ENCODE measurements at regions not wholly inside any gene's neighbourhood (a gene's known extent, or its start where the extent isn't known, plus 50 kb on each side); places are given as distances from the start of the nearest gene placed in this dataset.

GRCh38 chr4:32334759-32335158, 1614.6 kb downstream of the PCDH7 start:
- Histone ChIP-seq H3K27ac (ENCODE audit: low read depth, low read length) (no peak overlapping the region), H3K36me3 (ENCODE audit: insufficient read depth, low read length) (no peaks in the 10 kb centered on the region), H3K27me3 (ENCODE audit: control insufficient read depth in 1 of 2, insufficient read depth in 2 of 2, low read length in 2 of 2) (no peaks in the 10 kb centered on the region), H3K9ac (ENCODE audit: low read length) (no peak overlapping the region), H3K4me1 (ENCODE audit: insufficient read depth, low read length) (no peaks in the 10 kb centered on the region), H3K9me3 (ENCODE audit: low read length) (no peaks in the 10 kb centered on the region), H3K4me3 (ENCODE audit: low read depth in 1 of 2, low read length in 2 of 2) (no peak overlapping the region)

- Histone ChIP-seq H3K4me1 (ENCODE audit: insufficient read depth, low read length) (no peaks in the 10 kb centered on the region), H3K27ac (ENCODE audit: low read depth, low read length) (no peak overlapping the region), H3K36me3 (ENCODE audit: insufficient read depth, low read length) (no peaks in the 10 kb centered on the region), H3K9me3 (ENCODE audit: low read length) (no peaks in the 10 kb centered on the region), H3K9ac (ENCODE audit: low read length) (no peak overlapping the region), H3K27me3 (ENCODE audit: control insufficient read depth in 1 of 2, insufficient read depth in 2 of 2, low read length in 2 of 2) (no peaks in the 10 kb centered on the region), H3K4me3 (ENCODE audit: low read depth in 1 of 2, low read length in 2 of 2) (no peak overlapping the region)
These were observed 1617.2 kb downstream of the PCDH7 start for GRCh38 chr4:32337403-32337802.

- H3K9ac ChIP-seq (ENCODE audit: low read length) = no peak overlapping the region
- H3K36me3 ChIP-seq (ENCODE audit: insufficient read depth, low read length) = no peaks in the 10 kb centered on the region
- H3K27ac ChIP-seq (ENCODE audit: low read depth, low read length) = no peak overlapping the region
- H3K4me1 ChIP-seq (ENCODE audit: insufficient read depth, low read length) = no peaks in the 10 kb centered on the region
- no peaks in the 10 kb centered on the region for H3K9me3 ChIP-seq (ENCODE audit: low read length)
- H3K27me3 ChIP-seq (ENCODE audit: control insufficient read depth in 1 of 2, insufficient read depth in 2 of 2, low read length in 2 of 2) = no peaks in the 10 kb centered on the region
- no peak overlapping the region for H3K4me3 ChIP-seq (ENCODE audit: low read depth in 1 of 2, low read length in 2 of 2)
These were observed 1620.4 kb downstream of the PCDH7 start for GRCh38 chr4:32340591-32340990.

GRCh38 chr4:32341342-32341741, 1621.2 kb downstream of the PCDH7 start:
- Histone ChIP-seq H3K27me3 (ENCODE audit: control insufficient read depth in 1 of 2, insufficient read depth in 2 of 2, low read length in 2 of 2) (no peaks in the 10 kb centered on the region), H3K4me1 (ENCODE audit: insufficient read depth, low read length) (no peaks in the 10 kb centered on the region), H3K9me3 (ENCODE audit: low read length) (no peaks in the 10 kb centered on the region), H3K27ac (ENCODE audit: low read depth, low read length) (no peak overlapping the region), H3K4me3 (ENCODE audit: low read depth in 1 of 2, low read length in 2 of 2) (no peak overlapping the region), H3K9ac (ENCODE audit: low read length) (no peak overlapping the region), H3K36me3 (ENCODE audit: insufficient read depth, low read length) (no peaks in the 10 kb centered on the region)

GRCh38 chr4:32342054-32342453, 1621.9 kb downstream of the PCDH7 start:
- Histone ChIP-seq H3K36me3 (ENCODE audit: insufficient read depth, low read length) (no peaks in the 10 kb centered on the region), H3K4me3 (ENCODE audit: low read depth in 1 of 2, low read length in 2 of 2) (no peak overlapping the region), H3K9ac (ENCODE audit: low read length) (no peak overlapping the region), H3K9me3 (ENCODE audit: low read length) (no peaks in the 10 kb centered on the region), H3K4me1 (ENCODE audit: insufficient read depth, low read length) (no peaks in the 10 kb centered on the region), H3K27me3 (ENCODE audit: control insufficient read depth in 1 of 2, insufficient read depth in 2 of 2, low read length in 2 of 2) (no peaks in the 10 kb centered on the region), H3K27ac (ENCODE audit: low read depth, low read length) (no peak overlapping the region)

- no peaks in the 10 kb centered on the region for H3K36me3 ChIP-seq (ENCODE audit: insufficient read depth, low read length)
- no peak overlapping the region for H3K9ac ChIP-seq (ENCODE audit: low read length)
- no peaks in the 10 kb centered on the region for H3K27me3 ChIP-seq (ENCODE audit: control insufficient read depth in 1 of 2, insufficient read depth in 2 of 2, low read length in 2 of 2)
- no peaks in the 10 kb centered on the region for H3K4me1 ChIP-seq (ENCODE audit: insufficient read depth, low read length)
- H3K9me3 ChIP-seq (ENCODE audit: low read length) = no peaks in the 10 kb centered on the region
- no peak overlapping the region for H3K4me3 ChIP-seq (ENCODE audit: low read depth in 1 of 2, low read length in 2 of 2)
- H3K27ac ChIP-seq (ENCODE audit: low read depth, low read length) = no peak overlapping the region
These were observed 1628.9 kb downstream of the PCDH7 start for GRCh38 chr4:32349026-32349425.

GRCh38 chr4:32374206-32374605, 1654.0 kb downstream of the PCDH7 start:
- no peaks in the 10 kb centered on the region for H3K27me3 ChIP-seq (ENCODE audit: control insufficient read depth in 1 of 2, insufficient read depth in 2 of 2, low read length in 2 of 2)
- H3K4me1 ChIP-seq (ENCODE audit: insufficient read depth, low read length) = no peaks in the 10 kb centered on the region
- H3K36me3 ChIP-seq (ENCODE audit: insufficient read depth, low read length) = no peaks in the 10 kb centered on the region
- no peak overlapping the region for H3K9ac ChIP-seq (ENCODE audit: low read length)
- no peaks in the 10 kb centered on the region for H3K9me3 ChIP-seq (ENCODE audit: low read length)
- H3K27ac ChIP-seq (ENCODE audit: low read depth, low read length) = no peak overlapping the region
- no peak overlapping the region for H3K4me3 ChIP-seq (ENCODE audit: low read depth in 1 of 2, low read length in 2 of 2)

- Histone ChIP-seq H3K9me3 (ENCODE audit: low read length) (no peaks in the 10 kb centered on the region), H3K4me3 (ENCODE audit: low read depth in 1 of 2, low read length in 2 of 2) (no peak overlapping the region), H3K27me3 (ENCODE audit: control insufficient read depth in 1 of 2, insufficient read depth in 2 of 2, low read length in 2 of 2) (no peaks in the 10 kb centered on the region), H3K27ac (ENCODE audit: low read depth, low read length) (no peak overlapping the region), H3K4me1 (ENCODE audit: insufficient read depth, low read length) (no peaks in the 10 kb centered on the region), H3K36me3 (ENCODE audit: insufficient read depth, low read length) (no peaks in the 10 kb centered on the region), H3K9ac (ENCODE audit: low read length) (no peak overlapping the region)
These were observed 1673.6 kb downstream of the PCDH7 start for GRCh38 chr4:32393806-32394205.

GRCh38 chr4:32394255-32394654, 1674.1 kb downstream of the PCDH7 start:
- Histone ChIP-seq H3K27me3 (ENCODE audit: control insufficient read depth in 1 of 2, insufficient read depth in 2 of 2, low read length in 2 of 2) (no peaks in the 10 kb centered on the region), H3K36me3 (ENCODE audit: insufficient read depth, low read length) (no peaks in the 10 kb centered on the region), H3K4me1 (ENCODE audit: insufficient read depth, low read length) (no peaks in the 10 kb centered on the region), H3K4me3 (ENCODE audit: low read depth in 1 of 2, low read length in 2 of 2) (no peak overlapping the region), H3K27ac (ENCODE audit: low read depth, low read length) (no peak overlapping the region), H3K9me3 (ENCODE audit: low read length) (no peaks in the 10 kb centered on the region), H3K9ac (ENCODE audit: low read length) (no peak overlapping the region)

GRCh38 chr4:32396507-32397070, 1676.4 kb downstream of the PCDH7 start:
- H3K9ac ChIP-seq (ENCODE audit: low read length) = no peak overlapping the region
- no peaks in the 10 kb centered on the region for H3K9me3 ChIP-seq (ENCODE audit: low read length)
- no peaks in the 10 kb centered on the region for H3K36me3 ChIP-seq (ENCODE audit: insufficient read depth, low read length)
- H3K4me1 ChIP-seq (ENCODE audit: insufficient read depth, low read length) = no peaks in the 10 kb centered on the region
- H3K27me3 ChIP-seq (ENCODE audit: control insufficient read depth in 1 of 2, insufficient read depth in 2 of 2, low read length in 2 of 2) = no peaks in the 10 kb centered on the region
- no peak overlapping the region for H3K27ac ChIP-seq (ENCODE audit: low read depth, low read length)
- H3K4me3 ChIP-seq (ENCODE audit: low read depth in 1 of 2, low read length in 2 of 2) = no peak overlapping the region

GRCh38 chr4:32400870-32401269, 1680.7 kb downstream of the PCDH7 start:
- Histone ChIP-seq H3K27ac (ENCODE audit: low read depth, low read length) (no peak overlapping the region), H3K4me1 (ENCODE audit: insufficient read depth, low read length) (no peaks in the 10 kb centered on the region), H3K9me3 (ENCODE audit: low read length) (no peaks in the 10 kb centered on the region), H3K27me3 (ENCODE audit: control insufficient read depth in 1 of 2, insufficient read depth in 2 of 2, low read length in 2 of 2) (no peaks in the 10 kb centered on the region), H3K36me3 (ENCODE audit: insufficient read depth, low read length) (no peaks in the 10 kb centered on the region), H3K9ac (ENCODE audit: low read length) (no peak overlapping the region), H3K4me3 (ENCODE audit: low read depth in 1 of 2, low read length in 2 of 2) (no peak overlapping the region)

- Histone ChIP-seq H3K4me3 (ENCODE audit: low read depth in 1 of 2, low read length in 2 of 2) (no peak overlapping the region), H3K9me3 (ENCODE audit: low read length) (no peaks in the 10 kb centered on the region), H3K9ac (ENCODE audit: low read length) (no peak overlapping the region), H3K27me3 (ENCODE audit: control insufficient read depth in 1 of 2, insufficient read depth in 2 of 2, low read length in 2 of 2) (no peaks in the 10 kb centered on the region), H3K36me3 (ENCODE audit: insufficient read depth, low read length) (no peaks in the 10 kb centered on the region), H3K27ac (ENCODE audit: low read depth, low read length) (no peak overlapping the region), H3K4me1 (ENCODE audit: insufficient read depth, low read length) (no peaks in the 10 kb centered on the region)
These were observed 1697.0 kb downstream of the PCDH7 start for GRCh38 chr4:32417113-32417704.
